ENCODE measurements at regions not wholly inside any gene's neighbourhood (a gene's known extent, or its start where the extent isn't known, plus 50 kb on each side); places are given as distances from the start of the nearest gene placed in this dataset.

DNA sequence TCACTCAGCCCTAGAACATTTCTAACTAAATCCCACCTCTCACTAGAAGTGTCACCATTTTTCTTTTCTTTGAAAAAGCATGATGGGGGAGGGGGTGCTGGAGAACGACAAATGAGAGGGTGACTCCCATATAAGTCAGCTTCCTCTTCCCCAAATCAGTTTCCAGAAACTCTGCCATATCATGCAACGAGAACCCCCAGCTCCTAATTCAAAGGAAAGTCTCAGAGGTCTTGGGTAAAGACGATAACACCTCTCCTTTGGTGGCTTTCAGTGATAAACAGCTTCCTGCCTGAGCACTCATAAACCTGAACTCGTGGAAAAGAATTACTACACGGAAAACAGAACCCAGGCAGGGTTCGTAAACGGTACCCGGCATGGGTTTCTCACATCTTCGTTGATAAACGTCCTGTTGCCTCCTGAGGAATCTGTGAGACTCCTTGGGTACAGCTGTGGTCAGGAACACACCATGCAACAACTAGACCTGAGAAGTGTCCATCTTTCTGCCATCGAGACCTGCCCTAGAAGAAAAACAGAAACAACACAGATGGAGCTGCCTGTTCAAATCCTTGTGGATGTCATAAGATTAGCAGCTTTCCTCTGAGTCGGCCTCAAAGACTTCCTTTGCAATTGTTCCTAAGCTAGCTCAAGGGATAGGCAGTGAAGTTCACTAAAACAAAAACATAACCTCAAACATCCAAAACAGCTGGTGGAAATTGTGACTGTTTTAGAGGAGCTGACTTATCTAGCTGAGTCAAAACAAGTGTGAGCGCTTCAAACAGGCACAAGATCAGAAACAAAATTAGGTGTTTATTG is 185.8 kb upstream of the PRDM1 start (continued):
- TF ChIP-seq, protein P1, sequence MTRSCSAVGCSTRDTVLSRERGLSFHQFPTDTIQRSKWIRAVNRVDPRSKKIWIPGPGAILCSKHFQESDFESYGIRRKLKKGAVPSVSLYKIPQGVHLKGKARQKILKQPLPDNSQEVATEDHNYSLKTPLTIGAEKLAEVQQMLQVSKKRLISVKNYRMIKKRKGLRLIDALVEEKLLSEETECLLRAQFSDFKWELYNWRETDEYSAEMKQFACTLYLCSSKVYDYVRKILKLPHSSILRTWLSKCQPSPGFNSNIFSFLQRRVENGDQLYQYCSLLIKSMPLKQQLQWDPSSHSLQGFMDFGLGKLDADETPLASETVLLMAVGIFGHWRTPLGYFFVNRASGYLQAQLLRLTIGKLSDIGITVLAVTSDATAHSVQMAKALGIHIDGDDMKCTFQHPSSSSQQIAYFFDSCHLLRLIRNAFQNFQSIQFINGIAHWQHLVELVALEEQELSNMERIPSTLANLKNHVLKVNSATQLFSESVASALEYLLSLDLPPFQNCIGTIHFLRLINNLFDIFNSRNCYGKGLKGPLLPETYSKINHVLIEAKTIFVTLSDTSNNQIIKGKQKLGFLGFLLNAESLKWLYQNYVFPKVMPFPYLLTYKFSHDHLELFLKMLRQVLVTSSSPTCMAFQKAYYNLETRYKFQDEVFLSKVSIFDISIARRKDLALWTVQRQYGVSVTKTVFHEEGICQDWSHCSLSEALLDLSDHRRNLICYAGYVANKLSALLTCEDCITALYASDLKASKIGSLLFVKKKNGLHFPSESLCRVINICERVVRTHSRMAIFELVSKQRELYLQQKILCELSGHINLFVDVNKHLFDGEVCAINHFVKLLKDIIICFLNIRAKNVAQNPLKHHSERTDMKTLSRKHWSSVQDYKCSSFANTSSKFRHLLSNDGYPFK (CRISPR knock-in tag; IDR thresholded peaks at IDR 0.05; ENCODE audit: borderline replicate concordance) = no peak
- TF ChIP-seq ZNF644 (CRISPR knock-in tag; IDR thresholded peaks at IDR 0.05; ENCODE audit: low read depth) = no peak

- POLR2A ChIA-PET = no interaction called here
- no peak for TF ChIP-seq ZNF136 (CRISPR knock-in tag; IDR thresholded peaks at IDR 0.05; ENCODE audit: low read depth)
- no peak for TF ChIP-seq ZIK1 (CRISPR knock-in tag; IDR thresholded peaks at IDR 0.05; ENCODE audit: borderline replicate concordance, low read depth)
- TF ChIP-seq ZNF749 (CRISPR knock-in tag; IDR thresholded peaks at IDR 0.05; ENCODE audit: borderline replicate concordance) = no peak
- TF ChIP-seq KAT2B (IDR thresholded peaks at IDR 0.05; ENCODE audit: borderline replicate concordance, low read depth, low read length) = no peak
- TF ChIP-seq ZNF781 (CRISPR knock-in tag; IDR thresholded peaks at IDR 0.05; ENCODE audit: borderline replicate concordance, not compliant biosample characterization) = no peak
- TF ChIP-seq, protein P2, sequence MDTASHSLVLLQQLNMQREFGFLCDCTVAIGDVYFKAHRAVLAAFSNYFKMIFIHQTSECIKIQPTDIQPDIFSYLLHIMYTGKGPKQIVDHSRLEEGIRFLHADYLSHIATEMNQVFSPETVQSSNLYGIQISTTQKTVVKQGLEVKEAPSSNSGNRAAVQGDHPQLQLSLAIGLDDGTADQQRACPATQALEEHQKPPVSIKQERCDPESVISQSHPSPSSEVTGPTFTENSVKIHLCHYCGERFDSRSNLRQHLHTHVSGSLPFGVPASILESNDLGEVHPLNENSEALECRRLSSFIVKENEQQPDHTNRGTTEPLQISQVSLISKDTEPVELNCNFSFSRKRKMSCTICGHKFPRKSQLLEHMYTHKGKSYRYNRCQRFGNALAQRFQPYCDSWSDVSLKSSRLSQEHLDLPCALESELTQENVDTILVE (CRISPR knock-in tag; IDR thresholded peaks at IDR 0.05) = no peak
- TF ChIP-seq PRPF4 (IDR thresholded peaks at IDR 0.05; ENCODE audit: low read depth, low read length, poor library complexity, severe bottlenecking) = no peak
- no peak for TF ChIP-seq KMT2B (CRISPR knock-in tag; IDR thresholded peaks at IDR 0.05)
- no peak for TF ChIP-seq ZNF782 (CRISPR knock-in tag; IDR thresholded peaks at IDR 0.05; ENCODE audit: borderline replicate concordance)
- TF ChIP-seq ZBTB1 (CRISPR knock-in tag; IDR thresholded peaks at IDR 0.05; ENCODE audit: borderline replicate concordance) = no peak
- TF ChIP-seq PHF5A (CRISPR knock-in tag; IDR thresholded peaks at IDR 0.05; ENCODE audit: low read depth, unreplicated experiment) = no peak
- TF ChIP-seq PHF21A (CRISPR knock-in tag; IDR thresholded peaks at IDR 0.05) = no peak
- no peak for TF ChIP-seq NFIB (CRISPR knock-in tag; IDR thresholded peaks at IDR 0.05; ENCODE audit: borderline replicate concordance)
- TF ChIP-seq KDM5B (CRISPR knock-in tag; IDR thresholded peaks at IDR 0.05; ENCODE audit: borderline replicate concordance) = no peak
- TF ChIP-seq CC2D1A (CRISPR knock-in tag; IDR thresholded peaks at IDR 0.05) = no peak
- no peak for TF ChIP-seq ZNF674 (CRISPR knock-in tag; IDR thresholded peaks at IDR 0.05; ENCODE audit: low read depth)
Observed at GRCh38 chr6:105898286-105898685, 187.8 kb upstream of the PRDM1 start.

More at GRCh38 chr6:105898286-105898685, 187.8 kb upstream of the PRDM1 start:
- CTCF ChIA-PET (ENCODE audit: low intra/inter-chr PET ratio, low total read pairs) = no interaction called here
- no peak overlapping the region for H3K27ac ChIP-seq (ENCODE audit: extremely low read length, insufficient read depth, low read length)
- peaks cover 15% of the 10 kb centered on the region for H3K4me1 ChIP-seq (ENCODE audit: insufficient read depth, low read length)
- no peak overlapping the region for H3K4me2 ChIP-seq (ENCODE audit: low read depth, low read length)
- H4K20me1 ChIP-seq (ENCODE audit: insufficient read depth, low read length) = no peaks in the 10 kb centered on the region
- FAIRE-seq (no peak), DNase-seq (ENCODE audit: low spot score) (no peak), ATAC-seq (no peak)
- intact Hi-C loops (cut with micrococcal nuclease; ENCODE audit: unreplicated experiment) = no loop called here
- H2AFZ ChIP-seq (ENCODE audit: low read length) = no peak overlapping the region
- no peak overlapping the region for H3K4me3 ChIP-seq (replicated peaks in 1 of 3; ENCODE audit: insufficient read depth in 1 of 3, low read depth in 2 of 3, low read length in 3 of 3)
- no peaks in the 10 kb centered on the region for H3K79me2 ChIP-seq (ENCODE audit: insufficient read depth, low read length)
- no peaks in the 10 kb centered on the region for H3K9me3 ChIP-seq (ENCODE audit: low read length)
- WGBS (ENCODE audit: low lambda C conversion rate) = 11% methylated on average over 5 of the region's 5 CpGs
- peaks cover 0 to 12% of the 10 kb centered on the region in 2 experiments; a peak in 1 of 5 replicates for H3K27me3 ChIP-seq (ENCODE audit: control insufficient read depth in 1 of 2, insufficient read depth in 2 of 2, low read length in 2 of 2)
- H3K36me3 ChIP-seq (replicated peaks in 1 of 2; ENCODE audit: control insufficient read depth in 1 of 2, insufficient read depth in 2 of 2, low read length in 2 of 2) = no peaks in the 10 kb centered on the region
- no TSS peak for BruUV-seq (replicated peaks)
- no peak overlapping the region for H3K9ac ChIP-seq (ENCODE audit: insufficient read depth, low read depth, low read length)
- in situ Hi-C loops (cut with HindIII; ENCODE audit: extremely low pct_ligation_motif_present, low pct_unique_long_range_greater_than_20kb) = no loop called here
